Peyer's patch (tissue), 4 donors: ENCODE measurements at regions not wholly inside any gene's neighbourhood (a gene's known extent, or its start where the extent isn't known, plus 50 kb on each side); places are given as distances from the start of the nearest gene placed in this dataset.
"Not testable (repeated sequence)": the region's sequence is repeated elsewhere in the genome, so short reads cannot be mapped to it uniquely, and the experiment has no call there.

Experiments
- DNase-seq, 3 donors: peaks; one replicate each; pipeline ENCODE4 v3.0.0-alpha.2; 2017 to 2019
- H3K27ac ChIP-seq, 4 donors: fragments of 200-600 bp; sonication (generic); one replicate each; pipeline ENCODE4 v1.5.1; 2016 to 2019
- H3K27me3 ChIP-seq, 2 donors: fragments of 200-600 bp; sonication (generic); one replicate each; pipeline ENCODE4 v1.5.1; 2019
- H3K36me3 ChIP-seq, 3 donors: fragments of 200-600 bp; sonication (generic); one replicate each; pipeline ENCODE4 v1.5.1; 2016 to 2019
- H3K4me1 ChIP-seq, 4 donors: fragments of 200-600 bp; sonication (generic); one replicate each; pipeline ENCODE4 v1.5.1; 2016 to 2019
- H3K4me3 ChIP-seq, 4 donors: fragments of 200-600 bp; sonication (generic); 1 replicate in 3 of 4; 2 replicates in 1 of 4; pipeline ENCODE4 v1.5.1; 2016 to 2019; ENCODE audit warnings: mild to moderate bottlenecking in 1 of 4
- H3K9me3 ChIP-seq, 4 donors: fragments of 200-600 bp; sonication (generic); one replicate each; pipeline ENCODE4 v1.5.1; 2016 to 2019; ENCODE audit warnings: mild to moderate bottlenecking in 1 of 4
- POLR2A ChIP-seq, 2 donors: fragments of 450-650 bp; IDR thresholded peaks; one replicate each; pipeline ENCODE4 v1.5.1; 2017; ENCODE audit warnings: antibody characterized with exemption in 2 of 2, mild to moderate bottlenecking in 2 of 2, moderate library complexity in 2 of 2
- TF ChIP-seq, protein P1 (sequence below), 6 experiments: fragments of 450-650 bp in 4 of 6; fragments of 200-600 bp in 2 of 6; sonication (generic) in 1 of 6; IDR thresholded peaks; one replicate each; pipeline ENCODE4 v1.5.1; 2017 to 2019; ENCODE audit warnings: antibody characterized with exemption in 6 of 6, mild to moderate bottlenecking in 3 of 6, moderate library complexity in 1 of 6

DNA sequence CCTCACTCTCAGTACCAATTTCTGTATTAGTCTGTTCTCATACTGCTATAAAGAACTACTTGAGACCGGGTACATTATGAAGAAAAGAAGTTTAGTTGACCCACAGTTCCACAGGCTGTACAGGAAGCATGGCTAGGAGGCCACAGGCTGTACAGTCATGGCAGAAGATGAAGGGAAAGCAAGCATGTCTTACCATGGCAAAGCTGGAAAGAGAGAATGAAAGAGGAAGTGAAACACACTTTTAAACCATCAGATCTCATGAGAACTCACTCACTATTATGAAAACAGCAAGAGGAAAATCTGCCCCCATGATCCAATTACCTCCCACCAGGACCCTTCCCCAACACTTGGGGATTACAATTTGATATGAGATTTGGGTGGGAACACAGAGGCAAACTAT is 698.8 kb downstream of the CDH9 start:
- no peaks in the 10 kb centered on the region for H3K9me3 ChIP-seq
- TF ChIP-seq, protein P1, sequence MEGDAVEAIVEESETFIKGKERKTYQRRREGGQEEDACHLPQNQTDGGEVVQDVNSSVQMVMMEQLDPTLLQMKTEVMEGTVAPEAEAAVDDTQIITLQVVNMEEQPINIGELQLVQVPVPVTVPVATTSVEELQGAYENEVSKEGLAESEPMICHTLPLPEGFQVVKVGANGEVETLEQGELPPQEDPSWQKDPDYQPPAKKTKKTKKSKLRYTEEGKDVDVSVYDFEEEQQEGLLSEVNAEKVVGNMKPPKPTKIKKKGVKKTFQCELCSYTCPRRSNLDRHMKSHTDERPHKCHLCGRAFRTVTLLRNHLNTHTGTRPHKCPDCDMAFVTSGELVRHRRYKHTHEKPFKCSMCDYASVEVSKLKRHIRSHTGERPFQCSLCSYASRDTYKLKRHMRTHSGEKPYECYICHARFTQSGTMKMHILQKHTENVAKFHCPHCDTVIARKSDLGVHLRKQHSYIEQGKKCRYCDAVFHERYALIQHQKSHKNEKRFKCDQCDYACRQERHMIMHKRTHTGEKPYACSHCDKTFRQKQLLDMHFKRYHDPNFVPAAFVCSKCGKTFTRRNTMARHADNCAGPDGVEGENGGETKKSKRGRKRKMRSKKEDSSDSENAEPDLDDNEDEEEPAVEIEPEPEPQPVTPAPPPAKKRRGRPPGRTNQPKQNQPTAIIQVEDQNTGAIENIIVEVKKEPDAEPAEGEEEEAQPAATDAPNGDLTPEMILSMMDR (IDR thresholded peaks at IDR 0.05): no peak
- TF ChIP-seq POLR2A (IDR thresholded peaks at IDR 0.05): no peak
- H3K27ac ChIP-seq: no peak overlapping the region
- H3K27me3 ChIP-seq: no peaks in the 10 kb centered on the region
- no peak for DNase-seq
- no peak overlapping the region for H3K4me3 ChIP-seq
- no peaks in the 10 kb centered on the region for H3K4me1 ChIP-seq
- H3K36me3 ChIP-seq: no peaks in the 10 kb centered on the region

- H3K27ac ChIP-seq: no peak overlapping the region
- TF ChIP-seq POLR2A (IDR thresholded peaks at IDR 0.05): no peak
- TF ChIP-seq, protein P1 (IDR thresholded peaks at IDR 0.05): no peak
- H3K36me3 ChIP-seq: no peaks in the 10 kb centered on the region
- H3K27me3 ChIP-seq: no peaks in the 10 kb centered on the region
- H3K4me1 ChIP-seq: no peaks in the 10 kb centered on the region
- no peaks in the 10 kb centered on the region for H3K9me3 ChIP-seq
- DNase-seq: no peak
- H3K4me3 ChIP-seq: no peak overlapping the region
Measured at GRCh38 chr5:26329562-26330189, 708.7 kb downstream of the CDH9 start.

GRCh38 chr5:26326153-26326759 is 712.1 kb downstream of the CDH9 start:
- Histone ChIP-seq H3K36me3 (no peaks in the 10 kb centered on the region), H3K27ac (no peak overlapping the region)

GRCh38 chr5:26325432-26325831 is 713.0 kb downstream of the CDH9 start:
- H3K4me3 ChIP-seq, H3K9me3 ChIP-seq, H3K27me3 ChIP-seq, DNase-seq, H3K4me1 ChIP-seq, H3K27ac ChIP-seq, H3K36me3 ChIP-seq: not testable (repeated sequence)

More at GRCh38 chr5:26326153-26326759, 712.1 kb downstream of the CDH9 start:
- Histone ChIP-seq H3K4me3 (no peak overlapping the region), H3K27me3 (no peaks in the 10 kb centered on the region), H3K4me1 (no peaks in the 10 kb centered on the region), H3K9me3 (no peaks in the 10 kb centered on the region)
- DNase-seq: no peak
- TF ChIP-seq, protein P1 (IDR thresholded peaks at IDR 0.05): no peak
- no peak for TF ChIP-seq POLR2A (IDR thresholded peaks at IDR 0.05)

DNA sequence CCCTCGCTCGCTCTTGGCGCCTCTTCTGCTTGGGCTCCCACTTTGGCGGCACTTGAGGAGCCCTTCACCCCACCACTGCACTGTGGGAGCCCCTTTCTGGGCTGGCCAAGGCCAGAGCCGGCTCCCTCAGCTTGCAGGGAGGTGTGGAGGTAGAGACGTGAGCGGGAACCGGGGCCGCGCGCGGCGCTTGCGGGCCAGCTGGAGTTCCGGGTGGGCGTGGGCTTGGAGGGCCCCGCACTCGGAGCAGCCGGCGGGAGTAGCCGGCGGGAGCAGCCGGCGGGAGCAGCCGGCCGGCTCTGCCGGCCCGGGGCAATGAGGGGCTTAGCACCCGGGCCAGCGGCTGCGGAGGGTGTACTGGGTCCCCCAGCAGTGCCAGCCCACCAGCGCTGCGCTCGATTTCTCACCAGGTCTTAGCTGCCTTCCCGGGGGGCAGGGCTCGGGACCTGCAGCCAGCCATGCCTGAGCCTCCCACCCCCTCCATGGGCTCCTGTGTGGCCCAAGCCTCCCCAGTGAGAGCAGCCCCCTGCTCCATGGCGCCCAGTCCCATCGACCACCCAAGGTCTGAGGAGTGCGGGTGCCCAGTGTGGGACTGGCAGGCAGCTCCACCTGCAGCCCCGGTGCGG is 714.0 kb downstream of the CDH9 start:
- H3K27ac ChIP-seq, H3K9me3 ChIP-seq, H3K4me3 ChIP-seq, H3K4me1 ChIP-seq, H3K27me3 ChIP-seq, H3K36me3 ChIP-seq, DNase-seq: not testable (repeated sequence)

DNA sequence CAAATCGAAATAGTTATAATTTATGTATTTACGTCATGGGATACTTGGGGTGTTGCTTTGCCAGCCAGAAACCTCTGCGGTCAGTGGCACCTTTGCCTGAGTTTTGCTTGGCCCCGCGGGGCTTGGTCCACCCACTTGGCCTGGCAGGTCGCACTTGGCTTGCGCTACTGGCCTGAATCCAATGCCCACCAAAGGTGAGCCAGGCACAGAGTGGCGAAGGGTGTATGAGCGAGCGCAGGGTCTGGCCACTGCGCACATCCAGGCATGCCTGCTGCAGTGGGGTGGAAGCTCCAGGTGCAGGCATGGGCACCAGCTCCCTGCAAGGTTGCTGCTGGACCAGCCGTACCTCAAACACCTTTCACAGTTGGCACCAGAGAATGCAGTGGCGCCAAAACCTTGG is 714.6 kb downstream of the CDH9 start:
- DNase-seq: no peak
- Histone ChIP-seq H3K27me3 (no peaks in the 10 kb centered on the region), H3K36me3 (no peaks in the 10 kb centered on the region), H3K4me3 (no peak overlapping the region), H3K9me3 (peaks cover 0 to 3% (median 0%) of the 10 kb centered on the region in 4 donors), H3K27ac (no peak overlapping the region), H3K4me1 (no peaks in the 10 kb centered on the region)
- TF ChIP-seq, protein P1 (IDR thresholded peaks at IDR 0.05): no peak
- no peak for TF ChIP-seq POLR2A (IDR thresholded peaks at IDR 0.05)
